Dermis microvascular lymphatic vessel endothelial cell (primary cell): ENCODE measurements at regions not wholly inside any gene's neighbourhood (a gene's known extent, or its start where the extent isn't known, plus 50 kb on each side); places are given as distances from the start of the nearest gene placed in this dataset.

Experiments
- DNase-seq, 2 donors: peaks; one replicate each; pipeline versions ENCODE4 v3.0.0 to v3.0.0-alpha.2; 2010; ENCODE audit warnings: low read depth in 2 of 2

GRCh38 chr4:3685081-3685645, 81.0 kb upstream of the ADRA2C start:
- DNase-seq: no peak

GRCh38 chr4:3684546-3684945, 81.6 kb upstream of the ADRA2C start:
- no peak for DNase-seq

DNA sequence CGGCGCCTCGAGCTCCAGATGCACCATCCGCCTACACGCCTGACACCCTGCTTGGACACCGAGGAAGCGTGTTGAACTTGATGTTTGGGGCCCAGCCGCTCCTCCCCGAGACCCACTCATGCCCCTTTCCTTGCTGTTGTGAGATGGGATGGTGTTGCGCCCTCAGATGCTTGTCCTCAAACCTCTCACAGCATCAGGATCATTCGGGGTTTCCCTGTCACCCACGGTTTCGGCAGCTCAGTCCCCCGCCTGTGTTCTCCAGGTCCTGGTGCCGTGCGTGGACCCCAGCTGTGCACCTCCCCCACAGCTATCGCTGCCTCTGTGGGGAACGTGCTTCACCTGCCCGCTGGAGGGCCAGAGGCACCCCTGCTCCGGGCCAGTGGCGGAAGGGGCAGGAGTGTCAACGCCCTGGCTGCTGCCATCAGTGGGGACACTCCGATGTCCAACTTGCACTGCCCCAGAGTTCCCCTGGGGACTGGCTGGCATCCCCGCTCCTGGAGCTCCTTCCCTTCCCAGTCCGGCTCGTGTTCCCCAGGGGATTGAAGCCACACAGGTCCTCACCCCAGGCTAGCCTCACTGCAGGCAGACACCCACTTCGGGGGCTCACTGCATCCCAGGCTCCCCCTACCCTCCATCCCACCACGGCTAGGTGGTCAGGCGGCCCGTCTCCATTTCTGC, 82.3 kb upstream of the ADRA2C start:
- DNase-seq: no peak

DNA sequence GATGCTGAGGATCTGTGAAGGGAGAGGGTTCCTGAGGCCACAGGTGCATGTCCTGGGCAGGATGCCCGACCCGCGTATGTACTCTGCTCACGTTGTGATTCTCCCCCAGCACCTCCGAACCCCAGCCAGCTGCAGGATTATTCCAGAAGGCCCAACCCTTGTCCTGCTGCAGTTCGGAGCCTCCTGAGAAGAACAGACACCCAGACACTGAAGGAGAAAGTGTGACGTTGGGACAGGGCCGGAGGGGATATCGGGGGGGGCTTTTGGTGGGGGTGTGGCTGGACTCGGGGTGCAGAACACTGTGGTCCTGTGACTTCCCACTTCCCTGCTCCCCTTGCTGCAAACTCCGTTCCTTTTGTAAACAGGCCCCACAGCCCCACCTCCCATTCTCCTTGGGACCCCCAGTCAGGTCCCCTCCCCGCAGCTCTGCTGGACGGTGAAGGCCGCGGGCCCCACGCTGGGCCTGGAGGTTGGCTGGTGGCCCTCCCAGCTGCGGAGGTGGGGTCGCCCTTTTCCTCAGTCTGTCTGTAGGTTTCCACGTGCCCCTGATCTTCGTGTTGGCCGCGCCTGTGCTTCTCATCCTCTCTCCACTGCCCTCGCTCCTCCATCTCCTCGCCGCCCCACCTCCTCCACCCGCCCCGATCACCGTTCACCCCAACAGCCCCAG, 83.0 kb upstream of the ADRA2C start:
- DNase-seq: no peak

GRCh38 chr4:3682236-3683076, 83.7 kb upstream of the ADRA2C start:
- DNase-seq: no peak

DNA sequence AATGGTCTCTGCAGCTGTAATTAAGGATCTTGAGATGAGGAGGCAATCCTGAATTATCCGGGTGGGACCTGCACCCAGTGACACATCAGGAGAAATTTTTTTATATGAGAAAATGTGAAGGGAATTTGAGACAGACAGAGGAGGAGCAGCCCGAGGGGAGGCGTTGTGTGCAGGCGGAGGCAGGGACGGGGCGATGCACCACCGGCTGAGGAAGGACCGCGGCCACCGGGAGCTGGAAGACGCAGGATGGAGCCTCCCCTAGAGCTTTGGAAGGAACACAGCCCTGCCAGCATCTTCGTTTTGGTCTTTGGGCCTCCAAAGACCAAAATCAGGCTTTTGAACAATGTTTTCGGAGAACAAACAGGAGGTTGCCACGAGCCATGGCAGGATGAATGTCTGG, 85.0 kb upstream of the ADRA2C start:
- DNase-seq: no peak

DNA sequence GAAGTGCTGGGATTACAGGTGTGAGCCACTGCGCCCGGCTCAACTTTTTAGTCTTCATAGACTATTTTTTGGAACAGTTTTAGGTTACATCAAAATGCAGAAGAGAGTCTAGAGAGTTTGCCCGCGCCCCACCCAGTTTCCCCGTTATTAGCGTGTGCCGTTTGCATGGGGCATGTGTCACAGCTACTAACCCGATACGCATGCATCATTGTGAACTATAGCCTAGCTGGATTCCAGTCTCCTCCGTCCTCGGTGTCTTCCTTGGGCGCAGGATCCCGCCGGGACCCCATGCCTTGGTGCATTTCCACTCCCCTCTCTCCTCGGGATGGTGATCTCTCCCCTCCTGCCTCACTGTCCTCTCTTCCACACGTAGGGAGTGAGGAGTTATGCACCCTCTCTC, 85.5 kb upstream of the ADRA2C start:
- DNase-seq: no peak

- no peak for DNase-seq
Measured at GRCh38 chr4:3679851-3680311, 86.3 kb upstream of the ADRA2C start.

DNA sequence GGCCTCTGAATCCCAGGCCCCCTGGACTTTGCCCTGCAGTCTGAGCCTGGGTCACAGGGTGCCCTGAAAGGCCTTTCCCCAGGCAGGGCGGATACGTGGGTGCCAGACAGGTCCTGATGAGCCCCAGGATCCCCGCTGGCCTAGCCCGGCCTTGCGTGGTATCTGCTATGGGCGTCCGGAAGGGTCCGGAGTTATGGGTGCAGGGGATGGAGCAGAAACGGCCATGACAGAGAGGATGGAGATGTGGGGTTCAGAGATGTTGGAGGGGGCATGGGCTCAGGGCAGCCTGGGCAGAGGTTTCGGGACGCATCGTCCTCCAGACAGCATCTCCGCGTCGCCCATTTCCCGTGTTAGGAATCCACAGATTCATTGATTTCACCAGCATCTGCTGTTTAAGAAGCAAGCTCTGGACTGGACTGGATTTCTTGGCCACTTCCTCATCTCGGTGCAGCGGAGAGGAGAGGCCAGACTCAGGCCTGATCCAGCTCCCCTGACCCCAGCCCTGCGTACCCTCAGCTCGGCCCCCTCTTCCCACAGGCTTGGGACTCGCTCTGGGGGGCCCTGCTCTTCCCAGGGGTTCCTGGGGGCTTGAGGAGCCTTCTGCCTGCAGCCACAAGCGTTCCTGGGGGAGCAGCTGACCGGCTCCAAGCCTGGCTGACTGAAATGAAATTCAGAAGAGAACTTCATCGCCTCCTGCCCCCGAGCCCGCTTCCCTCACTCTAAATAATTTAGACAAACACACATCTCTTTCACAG, 86.9 kb upstream of the ADRA2C start:
- no peak for DNase-seq

DNA sequence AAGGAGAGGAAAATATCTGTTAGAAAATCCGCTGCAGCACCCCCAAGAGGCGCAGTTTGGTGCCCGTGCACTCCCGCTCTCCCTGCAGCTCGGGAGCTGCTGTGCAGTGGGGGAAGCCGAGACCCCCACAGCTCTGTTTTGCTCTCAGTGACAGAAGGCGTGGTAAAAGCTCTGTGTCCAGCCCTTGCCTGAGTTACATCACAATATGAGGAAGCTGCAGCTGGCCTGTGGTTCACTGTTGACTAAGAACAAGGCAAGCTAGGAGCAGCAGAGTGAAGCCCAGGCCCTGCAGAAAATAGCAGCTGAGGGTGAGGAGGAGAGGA, 88.5 kb upstream of the ADRA2C start:
- no peak for DNase-seq

GRCh38 chr4:3676907-3677747, 89.1 kb upstream of the ADRA2C start:
- no peak for DNase-seq

DNA sequence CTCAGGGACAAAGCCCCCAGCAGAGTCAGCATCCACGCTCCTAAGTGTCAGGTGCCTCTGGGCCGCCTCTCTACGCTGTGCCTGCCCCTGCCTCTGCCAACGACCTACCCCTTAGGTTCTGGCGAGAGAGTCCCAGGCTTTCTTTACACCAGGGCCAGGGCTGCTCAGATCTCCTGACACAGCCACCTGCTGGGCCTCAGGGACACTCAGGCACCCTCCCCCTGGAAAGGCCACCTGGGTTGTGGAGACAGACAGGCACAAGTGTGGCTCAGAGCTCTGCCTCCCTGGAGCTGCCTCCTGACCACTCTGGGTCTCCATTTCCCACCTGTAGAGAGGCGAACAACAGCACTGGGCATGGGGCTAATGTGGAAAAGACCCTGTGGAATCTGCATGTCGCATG, 90.0 kb upstream of the ADRA2C start:
- no peak for DNase-seq

DNA sequence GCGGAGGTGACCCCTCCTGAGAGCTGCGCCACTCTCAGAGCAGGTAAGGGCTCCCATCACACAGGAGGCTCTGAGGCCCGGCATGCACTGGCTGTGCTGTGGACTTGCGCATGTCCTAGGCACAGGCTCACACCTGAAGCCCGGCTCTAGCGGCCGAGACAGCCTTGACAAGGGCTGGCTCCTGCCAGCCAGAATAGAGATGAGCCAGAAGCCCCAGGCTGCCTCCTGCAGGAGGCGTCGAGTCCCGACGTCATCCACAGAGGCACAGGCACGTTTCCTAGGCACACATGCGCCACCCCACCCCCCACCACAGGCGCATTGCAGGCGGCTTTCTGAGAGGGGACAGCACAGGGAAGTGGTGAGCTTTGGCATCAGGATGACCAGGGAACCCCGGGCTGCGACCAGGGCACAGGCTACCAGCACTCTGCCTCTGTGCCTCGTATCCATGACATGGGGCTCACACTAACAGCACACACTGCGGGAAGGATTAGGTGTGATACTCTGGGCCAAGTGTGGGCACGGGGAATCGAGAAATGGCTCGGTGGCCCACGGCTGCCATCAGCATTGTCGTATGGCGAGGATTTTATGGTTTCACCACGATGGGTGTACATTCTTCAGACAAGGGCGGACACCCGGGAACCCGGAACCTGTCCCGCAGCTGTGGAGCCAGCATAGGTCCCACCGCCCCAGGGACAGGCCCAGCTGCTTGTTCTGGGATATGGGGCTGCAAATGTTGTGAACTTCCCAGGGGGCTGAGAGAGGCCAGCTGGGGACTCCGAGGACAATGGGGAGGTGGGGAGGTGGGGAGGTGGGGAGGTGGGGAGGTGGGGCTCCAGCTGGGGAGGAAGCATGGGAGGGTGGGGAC, 90.7 kb upstream of the ADRA2C start:
- DNase-seq: no peak

GRCh38 chr4:3674479-3674851, 91.7 kb upstream of the ADRA2C start:
- DNase-seq: no peak

GRCh38 chr4:3673716-3674478, 92.3 kb upstream of the ADRA2C start:
- no peak for DNase-seq

- no peak for DNase-seq
Measured at GRCh38 chr4:3673176-3673575, 93.0 kb upstream of the ADRA2C start.

DNA sequence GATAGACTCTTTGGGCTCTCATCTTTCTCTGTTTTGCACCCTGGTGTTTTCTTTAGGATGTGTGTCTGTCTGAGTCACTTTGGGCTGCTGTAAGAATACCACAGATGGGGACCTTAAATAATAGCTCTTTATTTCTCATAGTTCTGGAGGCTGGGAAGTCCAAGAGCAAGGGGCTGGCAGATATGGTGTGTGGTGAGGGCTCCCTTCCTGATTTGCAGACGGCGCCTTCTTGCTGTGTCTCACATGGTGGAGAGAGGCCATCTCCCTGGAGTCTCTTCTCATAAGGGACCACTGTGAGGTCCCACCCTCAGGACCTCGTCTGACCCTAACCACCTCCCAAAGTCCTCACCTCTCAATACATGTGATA, 93.7 kb upstream of the ADRA2C start:
- no peak for DNase-seq

DNA sequence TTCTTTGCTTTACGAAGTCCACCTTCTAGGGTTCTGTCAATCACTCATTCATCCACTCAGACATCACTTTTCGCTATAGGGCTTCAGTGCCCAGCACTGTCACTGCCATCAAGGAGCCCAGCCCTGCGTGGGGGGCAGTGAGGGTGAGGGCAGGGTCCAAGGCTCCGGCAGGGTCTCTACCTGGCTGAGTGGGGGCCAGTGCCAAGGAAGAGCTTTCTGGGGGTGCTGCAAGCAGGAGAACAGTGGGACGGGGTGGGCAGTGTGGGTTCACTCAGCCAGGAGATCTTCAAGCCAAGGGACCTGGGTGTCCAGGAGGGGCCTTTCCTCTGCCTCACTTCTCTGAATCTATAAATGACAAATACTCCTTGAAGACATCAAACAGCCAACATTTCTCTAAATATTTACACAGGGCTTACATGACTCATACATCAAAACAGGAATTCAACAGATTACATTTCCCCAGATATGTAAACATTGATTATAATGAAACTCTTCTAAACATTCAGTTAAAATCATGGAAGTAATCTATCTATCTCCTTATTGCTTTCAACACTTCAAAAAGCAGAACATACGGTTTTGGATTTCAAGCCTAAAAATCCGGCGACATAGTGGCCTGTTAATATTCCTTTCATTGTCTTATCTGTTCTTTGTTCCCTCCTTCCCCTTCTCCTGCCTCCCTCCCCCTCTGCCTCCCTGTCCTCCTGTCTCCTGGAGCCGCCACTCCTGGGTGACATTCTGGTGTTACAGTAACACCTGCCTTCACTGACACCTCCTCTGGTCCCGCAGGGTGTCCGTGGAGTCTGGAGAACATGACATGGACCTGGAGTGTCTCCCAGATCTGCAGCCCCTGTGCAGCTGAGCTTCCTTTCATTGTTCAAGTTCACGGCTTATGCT, 94.4 kb upstream of the ADRA2C start:
- DNase-seq: no peak
